GM12872 (cell line): ENCODE measurements at regions not wholly inside any gene's neighbourhood (a gene's known extent, or its start where the extent isn't known, plus 50 kb on each side); places are given as distances from the start of the nearest gene placed in this dataset.

ENCODE experiments used
- TF ChIP-seq, protein P1 (sequence below): IDR thresholded peaks from 3 replicates; pipeline ENCODE4 v1.5.1; 2011; ENCODE audit warnings: low read depth, mild to moderate bottlenecking, low read length, moderate library complexity; ENCODE audit not compliant: insufficient read depth

DNA sequence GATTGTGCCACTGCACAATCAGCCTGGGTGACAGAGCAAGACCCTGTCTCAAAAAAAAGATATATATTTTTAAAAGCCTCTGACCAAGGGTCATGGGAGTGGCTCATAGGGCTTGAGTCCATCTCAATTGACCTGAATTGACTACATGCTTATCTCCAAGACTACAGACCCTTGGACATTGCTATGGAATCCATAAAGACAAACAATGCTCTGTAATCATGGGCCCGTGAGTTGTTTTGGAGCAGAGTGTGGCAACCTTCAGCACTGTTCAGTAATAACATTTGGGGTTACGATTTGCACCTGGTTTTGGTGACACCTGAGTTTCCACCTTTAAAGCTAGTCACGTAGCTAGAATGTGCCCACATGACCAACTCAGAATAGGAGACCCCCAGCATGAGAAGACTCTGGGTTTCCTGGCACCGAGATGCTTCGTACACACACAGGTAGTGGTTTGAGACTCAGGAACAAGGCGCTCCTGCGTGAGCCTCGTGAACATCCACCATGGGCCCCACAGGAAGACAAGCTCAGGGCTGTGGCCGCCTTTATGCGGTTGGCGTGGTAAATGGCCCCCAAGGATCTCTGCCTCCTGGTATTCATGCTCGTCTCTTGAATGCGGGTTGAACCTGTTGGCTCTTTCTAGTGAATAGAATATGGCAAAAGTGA is 66.6 kb upstream of the RPH3AL start:
- TF ChIP-seq, protein P1, sequence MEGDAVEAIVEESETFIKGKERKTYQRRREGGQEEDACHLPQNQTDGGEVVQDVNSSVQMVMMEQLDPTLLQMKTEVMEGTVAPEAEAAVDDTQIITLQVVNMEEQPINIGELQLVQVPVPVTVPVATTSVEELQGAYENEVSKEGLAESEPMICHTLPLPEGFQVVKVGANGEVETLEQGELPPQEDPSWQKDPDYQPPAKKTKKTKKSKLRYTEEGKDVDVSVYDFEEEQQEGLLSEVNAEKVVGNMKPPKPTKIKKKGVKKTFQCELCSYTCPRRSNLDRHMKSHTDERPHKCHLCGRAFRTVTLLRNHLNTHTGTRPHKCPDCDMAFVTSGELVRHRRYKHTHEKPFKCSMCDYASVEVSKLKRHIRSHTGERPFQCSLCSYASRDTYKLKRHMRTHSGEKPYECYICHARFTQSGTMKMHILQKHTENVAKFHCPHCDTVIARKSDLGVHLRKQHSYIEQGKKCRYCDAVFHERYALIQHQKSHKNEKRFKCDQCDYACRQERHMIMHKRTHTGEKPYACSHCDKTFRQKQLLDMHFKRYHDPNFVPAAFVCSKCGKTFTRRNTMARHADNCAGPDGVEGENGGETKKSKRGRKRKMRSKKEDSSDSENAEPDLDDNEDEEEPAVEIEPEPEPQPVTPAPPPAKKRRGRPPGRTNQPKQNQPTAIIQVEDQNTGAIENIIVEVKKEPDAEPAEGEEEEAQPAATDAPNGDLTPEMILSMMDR, result no peak

DNA sequence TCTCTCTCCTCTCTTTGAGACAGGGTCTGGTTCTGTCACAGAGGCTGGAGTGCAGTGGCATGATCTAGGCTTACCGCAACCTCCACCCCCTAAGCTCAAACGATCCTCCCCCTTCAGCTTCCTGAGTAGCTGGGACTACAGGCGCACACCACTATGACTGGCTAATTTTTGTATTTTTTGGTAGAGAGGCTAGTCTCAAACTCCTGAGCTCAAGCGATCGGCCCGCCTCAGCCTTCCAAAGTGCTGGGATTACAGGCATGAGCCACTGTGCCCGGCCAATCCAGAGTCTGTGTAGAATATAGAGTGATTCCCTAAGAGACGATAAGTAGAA is 65.8 kb upstream of the RPH3AL start:
- TF ChIP-seq, protein P1, result no peak

DNA sequence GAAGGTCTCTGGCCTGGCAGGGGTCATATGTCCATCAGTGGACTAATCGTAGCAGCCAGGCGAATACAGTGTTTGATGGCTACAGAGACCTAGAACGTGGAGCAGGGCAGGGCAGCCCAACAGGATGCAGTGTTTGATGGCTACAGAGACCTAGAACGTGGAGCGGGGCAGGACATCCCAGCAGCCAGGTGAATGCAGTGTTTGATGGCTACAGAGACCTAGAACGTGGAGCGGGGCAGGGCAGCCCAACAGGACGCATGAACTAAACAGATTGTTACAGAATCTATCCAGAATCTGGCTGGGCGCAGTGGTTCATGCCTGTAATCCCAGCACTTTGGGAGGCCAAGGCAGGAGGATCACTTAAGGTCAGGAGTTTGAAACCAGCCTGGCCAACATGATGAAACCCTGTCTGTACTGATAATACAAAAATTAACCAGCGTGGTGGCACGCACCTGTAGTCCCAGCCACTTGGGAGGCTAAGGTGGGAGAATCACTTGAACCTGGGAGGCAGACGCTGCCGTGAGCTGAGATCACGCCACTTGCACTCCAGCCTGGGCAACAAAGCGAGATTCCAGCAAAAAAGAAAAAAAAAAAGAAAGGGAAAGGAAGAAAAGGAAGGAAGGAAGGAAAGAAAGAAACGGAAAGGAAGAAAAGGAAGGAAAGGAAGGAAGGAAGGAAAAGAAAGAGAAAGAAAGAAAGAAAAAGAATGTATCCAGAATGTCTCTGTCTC is 65.2 kb upstream of the RPH3AL start:
- TF ChIP-seq, protein P1, result no peak

DNA sequence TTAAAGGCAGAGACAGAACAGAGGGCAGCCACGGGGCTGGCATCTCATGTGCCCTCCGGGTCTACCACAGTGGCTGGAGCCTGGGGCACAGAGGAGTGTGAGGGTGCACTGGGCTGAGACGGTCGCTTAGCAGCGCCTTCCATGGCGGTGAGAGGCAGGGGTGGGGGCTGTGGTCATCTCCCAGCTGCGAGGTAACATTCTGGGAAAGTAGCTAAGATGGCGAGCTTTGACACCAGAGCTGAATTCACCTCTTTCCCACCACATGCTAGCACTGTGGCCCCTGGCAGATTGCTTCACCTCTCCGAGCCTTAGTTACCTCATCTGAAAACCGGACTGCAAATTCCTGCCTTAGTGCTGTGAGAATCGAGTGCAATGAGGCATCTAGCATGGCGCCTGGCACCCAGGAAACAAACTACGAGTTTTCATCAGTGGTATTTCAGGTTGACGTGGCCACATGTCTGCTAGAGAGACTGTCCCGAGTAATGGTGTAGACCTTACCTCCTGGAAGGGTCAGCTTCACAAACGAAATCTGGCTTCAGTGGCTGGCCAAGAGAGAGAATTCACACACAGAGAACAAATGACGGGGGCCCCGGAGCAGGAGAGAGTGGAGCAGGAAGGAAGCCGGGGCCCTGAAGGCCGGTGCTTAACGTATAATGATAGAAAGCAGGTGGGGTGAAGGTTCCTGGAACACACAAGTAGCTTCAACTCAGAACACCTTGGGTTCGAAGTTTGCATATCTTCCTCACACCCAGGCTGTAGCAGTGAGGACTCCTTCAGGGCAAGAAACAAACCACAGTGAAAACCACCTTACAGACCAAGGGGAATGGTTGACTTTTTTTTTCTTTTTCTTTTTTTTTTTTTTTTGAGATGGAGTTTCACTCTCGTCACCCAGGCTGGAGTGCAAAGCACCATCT is 63.9 kb upstream of the RPH3AL start:
- TF ChIP-seq, protein P1, result no peak

DNA sequence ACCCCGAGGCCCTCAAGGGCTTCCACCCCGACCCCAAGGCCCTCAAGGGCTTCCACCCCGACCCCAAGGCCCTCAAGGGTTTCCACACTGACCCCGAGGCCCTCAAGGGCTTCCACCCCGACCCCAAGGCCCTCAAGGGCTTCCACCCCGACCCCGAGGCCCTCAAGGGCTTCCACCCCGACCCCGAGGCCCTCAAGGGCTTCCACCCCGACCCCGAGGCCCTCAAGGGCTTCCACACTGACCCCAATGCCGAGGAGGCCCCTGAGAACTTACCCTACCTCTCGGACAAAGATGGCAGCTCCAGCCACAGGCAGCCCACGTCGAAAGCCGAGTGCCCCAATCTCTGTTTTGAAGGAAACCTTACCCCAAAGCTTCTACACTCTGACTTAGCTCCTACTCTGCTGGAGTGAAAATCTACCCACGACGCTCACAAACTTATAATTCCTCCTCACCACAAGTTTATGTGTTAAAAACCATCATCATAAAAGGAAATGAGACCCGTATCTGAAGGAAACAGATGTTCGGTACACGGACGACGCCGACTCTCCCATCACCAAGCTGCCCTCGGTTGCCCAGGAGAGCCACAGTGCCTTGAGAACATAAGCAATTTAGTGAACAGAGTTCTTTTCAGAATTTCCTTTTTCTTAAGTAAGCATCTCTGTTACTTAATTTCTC is 61.2 kb upstream of the RPH3AL start:
- TF ChIP-seq, protein P1, result no peak

DNA sequence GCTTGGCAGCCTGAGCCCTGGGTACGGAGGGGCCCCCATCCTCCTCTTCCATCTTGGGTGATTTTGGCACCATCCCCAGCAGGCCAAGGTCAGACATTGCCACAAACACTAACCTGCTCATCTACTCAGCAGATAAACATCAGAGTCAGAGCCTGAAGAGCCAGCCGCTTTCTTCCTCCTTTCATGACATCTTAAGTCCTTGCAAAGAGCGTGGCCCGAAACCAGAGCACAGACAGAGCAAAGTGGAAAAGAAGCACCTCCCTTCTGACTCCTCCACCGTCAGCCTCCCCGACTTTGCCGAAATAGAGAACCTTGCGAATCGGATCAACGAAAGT is 60.4 kb upstream of the RPH3AL start:
- TF ChIP-seq, protein P1, result no peak
